B cell (primary cell): ENCODE measurements at regions not wholly inside any gene's neighbourhood (a gene's known extent, or its start where the extent isn't known, plus 50 kb on each side); places are given as distances from the start of the nearest gene placed in this dataset.

Experiments
- ATAC-seq: fragments of 200-7000 bp; cut with Tn5 transposase; one replicate; pipeline ENCODE4 v1.10.0; 2021; ENCODE audit warnings: low read depth, mild to moderate bottlenecking, moderate number of reproducible peaks, moderate library complexity
- CTCF ChIA-PET: fragments of 350-600 bp; sonication (Branson Sonifier 250); formaldehyde crosslinking; loops from one replicate; lab custom pipeline; 2021; ENCODE audit warnings: antibody characterized with exemption, inconsistent platforms; lab: Charles Lee
- POLR2A ChIA-PET: fragments of 350-600 bp; sonication (Branson Sonifier 250); formaldehyde crosslinking; loops from one replicate; lab custom pipeline; 2021; ENCODE audit warnings: antibody characterized with exemption; lab: Charles Lee
- DNase-seq: peaks from one replicate; pipeline ENCODE4 v3.0.0; 2013
- H2AFZ ChIP-seq: 2 replicates; pipeline ENCODE4 v1.6.1; 2012; ENCODE audit warnings: mild to moderate bottlenecking, low read depth, low read length; ENCODE audit not compliant: insufficient read depth, poor library complexity, severe bottlenecking
- H3K27ac ChIP-seq, 2 donors: 1 replicate in 1 of 2; 2 replicates in 1 of 2; pipeline ENCODE4 v1.5.1; 2012 to 2013; ENCODE audit warnings: low read length in 2 of 2, mild to moderate bottlenecking in 2 of 2, moderate library complexity in 1 of 2
- H3K27me3 ChIP-seq, 4 experiments: fragments of 200-600 bp in 1 of 4; sonication (generic) in 1 of 4; replicated peaks in 1 of 4; 1 replicate in 2 of 4; 2 replicates in 2 of 4; pipeline versions ENCODE4 v1.6.1 to v1.7.0; 2013 to 2016; ENCODE audit warnings: low read length in 3 of 4, mild to moderate bottlenecking in 2 of 4, mixed read lengths in 1 of 4, moderate library complexity in 1 of 4; ENCODE audit not compliant: insufficient read depth in 4 of 4, control insufficient read depth in 3 of 4; ENCODE audit errors: control extremely low read depth in 1 of 4
- H3K36me3 ChIP-seq, 2 experiments: replicated peaks in 1 of 2; 1 replicate in 1 of 2; 2 replicates in 1 of 2; pipeline versions ENCODE4 v1.6.1 to v1.7.1; 2013; ENCODE audit warnings: low read length in 1 of 2; ENCODE audit not compliant: insufficient read depth in 2 of 2, control insufficient read depth in 1 of 2; ENCODE audit errors: control extremely low read depth in 1 of 2, extremely low read depth in 1 of 2
- H3K4me1 ChIP-seq, 2 donors: fragments of 200-600 bp in 1 of 2; sonication (generic) in 1 of 2; 1 replicate in 1 of 2; 2 replicates in 1 of 2; pipeline versions ENCODE4 v1.5.1 to v1.6.1; 2013 to 2017; ENCODE audit warnings: low read length in 2 of 2; ENCODE audit not compliant: control insufficient read depth in 2 of 2, insufficient read depth in 2 of 2
- H3K4me2 ChIP-seq: replicated peaks from 2 replicates; pipeline ENCODE3; 2012; ENCODE audit warnings: mild to moderate bottlenecking, low read depth, low read length; ENCODE audit not compliant: poor library complexity, severe bottlenecking
- H3K4me3 ChIP-seq, 5 experiments: fragments of 200-600 bp in 1 of 5; sonication (generic) in 1 of 5; 1 replicate in 3 of 5; 2 replicates in 2 of 5; pipeline versions ENCODE4 v1.5.1 to v1.7.0; 2011 to 2016; ENCODE audit warnings: low read length in 4 of 5, mild to moderate bottlenecking in 4 of 5, low read depth in 2 of 5, control low read depth in 1 of 5, moderate library complexity in 1 of 5; ENCODE audit not compliant: insufficient read depth in 1 of 5; ENCODE audit errors: control extremely low read depth in 1 of 5, extremely low read depth in 1 of 5
- H3K79me2 ChIP-seq: fragments of 200-600 bp; sonication (generic); one replicate; pipeline ENCODE4 v1.6.0; 2016; ENCODE audit warnings: low read length; ENCODE audit not compliant: control insufficient read depth, insufficient read depth
- H3K9ac ChIP-seq: fragments of 200-600 bp; sonication (generic); 2 replicates; pipeline ENCODE4 v1.6.1; 2017; ENCODE audit warnings: mild to moderate bottlenecking, low read length, moderate library complexity
- H3K9me3 ChIP-seq, 3 donors: one replicate each; pipeline versions ENCODE4 v1.6.1 to v1.7.1; 2013; ENCODE audit warnings: low read length in 2 of 3; ENCODE audit not compliant: control insufficient read depth in 2 of 3, insufficient read depth in 1 of 3; ENCODE audit errors: control extremely low read depth in 1 of 3
- H4K20me1 ChIP-seq: 2 replicates; pipeline ENCODE4 v1.6.0; 2012; ENCODE audit warnings: mild to moderate bottlenecking, low read length; ENCODE audit not compliant: insufficient read depth, control insufficient read depth, poor library complexity, severe bottlenecking
- H3K27ac Mint-ChIP-seq: one replicate; pipeline ENCODE4 v1.8.0; 2021; ENCODE audit warnings: mixed read lengths
- H3K27me3 Mint-ChIP-seq: one replicate; pipeline ENCODE4 v1.8.0; 2021; ENCODE audit warnings: mixed read lengths
- H3K4me1 Mint-ChIP-seq: one replicate; pipeline ENCODE4 v1.8.0; 2021; ENCODE audit warnings: mixed read lengths
- H3K4me3 Mint-ChIP-seq: one replicate; pipeline ENCODE4 v1.8.0; 2021; ENCODE audit warnings: mixed read lengths
- H3K9me3 Mint-ChIP-seq: one replicate; pipeline ENCODE4 v1.8.0; 2022; ENCODE audit warnings: mixed read lengths; ENCODE audit not compliant: insufficient read depth
- EZH2 ChIP-seq: IDR thresholded peaks from 2 replicates; pipeline ENCODE4 v1.6.1; 2012; ENCODE audit warnings: borderline replicate concordance, low read depth, mild to moderate bottlenecking, moderate library complexity, low read length; ENCODE audit not compliant: insufficient read depth, poor library complexity, severe bottlenecking
- WGBS: methylation state at CpG from one replicate; pipeline ENCODE4 v1.1.5; 2013; ENCODE audit warnings: missing lambda C conversion rate; ENCODE audit not compliant: insufficient coverage; 5-methylcytosine and 5-hydroxymethylcytosine counted together
- intact Hi-C: fragments of 100-400 bp; cut with micrococcal nuclease; formaldehyde crosslinking; loops from one replicate; pipeline ENCODE4 v1.10.0; 2022
- TF ChIP-seq, protein P1 (sequence below): fragments of 200-600 bp; IDR thresholded peaks from one replicate; pipeline ENCODE4 v1.8.0; 2022; ENCODE audit warnings: antibody characterized with exemption, mild to moderate bottlenecking

DNA sequence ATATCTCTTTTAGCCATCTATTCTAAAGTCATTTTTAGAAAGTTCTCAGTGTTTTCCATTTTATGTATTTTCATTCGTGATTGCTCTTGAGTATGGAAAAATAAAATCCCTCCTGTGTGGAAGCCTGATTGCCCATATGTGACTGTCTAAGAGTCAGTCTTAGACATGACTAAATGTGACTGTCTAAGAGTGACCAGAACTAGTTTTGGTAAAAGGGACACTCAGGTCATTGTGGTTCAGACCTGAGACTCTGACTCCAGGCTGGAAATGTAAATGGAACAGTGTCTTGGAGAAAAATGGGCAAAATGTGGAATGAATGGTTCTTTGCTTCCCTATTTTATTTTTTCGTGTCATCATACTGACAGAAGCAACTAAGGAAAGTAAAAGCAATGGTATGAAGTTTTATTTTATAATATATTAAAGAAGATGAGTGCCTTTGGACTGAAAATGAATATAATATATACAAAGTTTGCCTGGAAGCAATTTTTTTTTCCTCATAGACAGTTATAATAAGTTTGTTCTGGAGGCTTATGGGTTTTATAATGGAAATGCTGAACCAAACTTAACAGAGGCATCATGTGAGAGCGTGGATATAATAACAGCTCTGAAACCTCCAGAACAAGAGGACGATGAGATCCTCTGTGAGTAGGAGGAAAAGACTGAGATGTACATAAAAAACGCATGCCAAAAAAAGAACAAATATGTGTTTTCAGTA is 264.4 kb downstream of the ZPLD1 start:
- no peak for ATAC-seq

DNA sequence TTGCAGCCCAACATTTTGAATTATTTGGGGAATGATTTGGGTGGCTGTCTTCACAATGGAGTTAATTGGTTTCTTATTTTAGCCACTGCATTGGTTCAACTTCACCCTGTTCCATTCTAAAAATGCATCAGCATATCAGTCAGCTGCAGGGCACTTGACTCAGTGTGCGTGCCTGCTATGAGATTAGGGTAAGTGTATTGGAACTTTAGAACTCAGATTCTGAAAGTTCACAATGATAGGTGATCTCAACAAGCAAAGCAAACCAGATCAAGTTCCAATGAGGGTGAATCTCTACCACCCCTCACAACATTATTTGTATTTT is 265.0 kb downstream of the ZPLD1 start:
- intact Hi-C loops = no loop called here

More for the DNA sequence above, 264.4 kb downstream of the ZPLD1 start:
- Histone ChIP-seq H3K4me2 (no peak overlapping the region), H3K27me3 (peaks cover 0 to 1% (median 0%) of the 10 kb centered on the region in 4 experiments), H4K20me1 (no peaks in the 10 kb centered on the region), H3K9ac (no peak overlapping the region), H2AFZ (no peak overlapping the region), H3K36me3 (no peaks in the 10 kb centered on the region), H3K27ac (no peak overlapping the region), H3K79me2 (no peaks in the 10 kb centered on the region), H3K4me1 (no peaks in the 10 kb centered on the region), H3K4me3 (no peak overlapping the region), H3K9me3 (no peaks in the 10 kb centered on the region)
- H3K27me3 Mint-ChIP-seq = peaks cover 3% of the 10 kb centered on the region
- ChIA-PET CTCF (no interaction called here), POLR2A (no interaction called here)
- DNase-seq = no peak
- TF ChIP-seq, protein P1, sequence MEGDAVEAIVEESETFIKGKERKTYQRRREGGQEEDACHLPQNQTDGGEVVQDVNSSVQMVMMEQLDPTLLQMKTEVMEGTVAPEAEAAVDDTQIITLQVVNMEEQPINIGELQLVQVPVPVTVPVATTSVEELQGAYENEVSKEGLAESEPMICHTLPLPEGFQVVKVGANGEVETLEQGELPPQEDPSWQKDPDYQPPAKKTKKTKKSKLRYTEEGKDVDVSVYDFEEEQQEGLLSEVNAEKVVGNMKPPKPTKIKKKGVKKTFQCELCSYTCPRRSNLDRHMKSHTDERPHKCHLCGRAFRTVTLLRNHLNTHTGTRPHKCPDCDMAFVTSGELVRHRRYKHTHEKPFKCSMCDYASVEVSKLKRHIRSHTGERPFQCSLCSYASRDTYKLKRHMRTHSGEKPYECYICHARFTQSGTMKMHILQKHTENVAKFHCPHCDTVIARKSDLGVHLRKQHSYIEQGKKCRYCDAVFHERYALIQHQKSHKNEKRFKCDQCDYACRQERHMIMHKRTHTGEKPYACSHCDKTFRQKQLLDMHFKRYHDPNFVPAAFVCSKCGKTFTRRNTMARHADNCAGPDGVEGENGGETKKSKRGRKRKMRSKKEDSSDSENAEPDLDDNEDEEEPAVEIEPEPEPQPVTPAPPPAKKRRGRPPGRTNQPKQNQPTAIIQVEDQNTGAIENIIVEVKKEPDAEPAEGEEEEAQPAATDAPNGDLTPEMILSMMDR = no peak
- no peak overlapping the region for H3K4me3 Mint-ChIP-seq
- intact Hi-C loops = no loop called here
- no peaks in the 10 kb centered on the region for H3K4me1 Mint-ChIP-seq
- no peaks in the 10 kb centered on the region for H3K9me3 Mint-ChIP-seq
- H3K27ac Mint-ChIP-seq = no peak overlapping the region
- WGBS = 88% methylated on average over 3 of the region's 5 CpGs

More for the DNA sequence above, 265.0 kb downstream of the ZPLD1 start:
- no peaks in the 10 kb centered on the region for H3K9me3 Mint-ChIP-seq
- ATAC-seq (no peak), DNase-seq (no peak)
- no peaks in the 10 kb centered on the region for H4K20me1 ChIP-seq
- no peak overlapping the region for H3K9ac ChIP-seq
- H3K9me3 ChIP-seq = no peaks in the 10 kb centered on the region
- H2AFZ ChIP-seq = no peak overlapping the region
- no peaks in the 10 kb centered on the region for H3K36me3 ChIP-seq
- H3K4me3 Mint-ChIP-seq = no peak overlapping the region
- WGBS = no CpG with 5 or more reads among the region's 1 CpG
- H3K4me3 ChIP-seq = no peak overlapping the region
- no peaks in the 10 kb centered on the region for H3K27me3 ChIP-seq
- H3K27ac ChIP-seq = no peak overlapping the region
- TF ChIP-seq, protein P1 = no peak
- no peak for TF ChIP-seq EZH2
- peaks cover 3% of the 10 kb centered on the region for H3K27me3 Mint-ChIP-seq
- H3K4me2 ChIP-seq = no peak overlapping the region
- ChIA-PET CTCF (no interaction called here), POLR2A (no interaction called here)
- no peaks in the 10 kb centered on the region for H3K79me2 ChIP-seq
- no peaks in the 10 kb centered on the region for H3K4me1 Mint-ChIP-seq
- no peak overlapping the region for H3K27ac Mint-ChIP-seq
- H3K4me1 ChIP-seq = no peaks in the 10 kb centered on the region
